ENCODE measurements at regions not wholly inside any gene's neighbourhood (a gene's known extent, or its start where the extent isn't known, plus 50 kb on each side); places are given as distances from the start of the nearest gene placed in this dataset.

GRCh38 chr5:73266176-73266738 lies 93.3 kb downstream of the TMEM174 start:
- no peaks in the 10 kb centered on the region for H3K36me3 ChIP-seq
- no peaks in the 10 kb centered on the region for H3K9me3 ChIP-seq
- no peak for DNase-seq (ENCODE audit: low spot score in 2 of 2)
- TF ChIP-seq POLR2A (IDR thresholded peaks at IDR 0.05), result no peak
- TF ChIP-seq POLR2AphosphoS5 (IDR thresholded peaks at IDR 0.05), result no peak
- no peak for TF ChIP-seq CTCF (IDR thresholded peaks at IDR 0.05)
- H3K4me3 ChIP-seq, result no peak overlapping the region
- no peaks in the 10 kb centered on the region for H3K4me1 ChIP-seq
- intact Hi-C loops (cut with DNase I; ENCODE audit: low total_unique reads), result loop anchor here (2.0 kb wide), 1 partner anchor 43 kb away; no protein-coding TSS in a partner anchor
- no peaks in the 10 kb centered on the region for H3K27me3 ChIP-seq
- H3K27ac ChIP-seq, result no peak overlapping the region

DNA sequence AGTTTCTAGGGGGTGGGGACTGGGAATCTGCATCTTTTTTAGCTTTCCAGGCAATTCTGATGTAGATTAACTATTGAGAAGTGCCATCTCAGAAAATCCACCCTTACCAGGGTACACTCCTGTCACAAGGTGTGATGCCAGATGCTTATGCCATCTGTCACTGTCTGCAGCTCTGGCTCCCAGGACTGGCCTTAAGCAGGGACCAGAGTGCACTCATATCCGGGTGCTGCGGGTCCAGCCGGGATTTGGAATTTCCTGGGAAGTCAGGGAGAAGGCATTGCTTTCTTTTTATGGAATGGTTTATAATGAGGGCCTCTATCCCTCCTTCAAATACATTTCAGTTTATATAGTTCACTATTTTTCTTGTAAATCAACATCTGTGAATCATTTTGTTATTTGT lies 92.6 kb downstream of the TMEM174 start:
- TF ChIP-seq POLR2AphosphoS5 (IDR thresholded peaks at IDR 0.05) (no peak), CTCF (IDR thresholded peaks at IDR 0.05) (no peak), POLR2A (IDR thresholded peaks at IDR 0.05) (no peak)
- H3K4me1 ChIP-seq, result no peaks in the 10 kb centered on the region
- H3K4me3 ChIP-seq, result no peak overlapping the region
- no peaks in the 10 kb centered on the region for H3K36me3 ChIP-seq
- H3K27me3 ChIP-seq, result no peaks in the 10 kb centered on the region
- no peak overlapping the region for H3K27ac ChIP-seq
- intact Hi-C loops (cut with DNase I; ENCODE audit: low total_unique reads), result loop anchor here (2.0 kb wide), 1 partner anchor 43 kb away; no protein-coding TSS in a partner anchor
- DNase-seq (ENCODE audit: low spot score in 2 of 2), result no peak
- H3K9me3 ChIP-seq, result no peaks in the 10 kb centered on the region

DNA sequence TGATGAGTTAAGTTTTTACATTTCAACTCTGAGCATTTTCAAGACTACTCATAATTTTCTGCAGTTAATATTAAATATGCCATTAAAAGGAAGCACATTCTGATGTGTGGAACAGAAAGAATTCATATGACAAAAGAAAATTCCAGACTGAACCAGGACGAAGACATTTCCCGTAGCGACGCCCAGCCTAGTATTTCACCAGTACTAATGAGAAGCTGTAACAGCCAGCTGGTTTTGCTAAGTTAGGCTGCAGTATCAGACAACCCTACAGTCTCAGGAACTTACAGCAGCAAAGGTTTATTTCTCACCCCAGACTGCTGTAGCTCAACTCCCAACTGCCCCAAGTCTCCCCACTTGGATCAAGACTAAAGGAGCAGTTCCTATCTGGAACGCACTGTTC lies 91.6 kb downstream of the TMEM174 start:
- Histone ChIP-seq H3K27ac (no peak overlapping the region), H3K4me1 (no peaks in the 10 kb centered on the region), H3K4me3 (no peak overlapping the region), H3K9me3 (no peaks in the 10 kb centered on the region), H3K27me3 (no peaks in the 10 kb centered on the region), H3K36me3 (no peaks in the 10 kb centered on the region)
- intact Hi-C loops (cut with DNase I; ENCODE audit: low total_unique reads), result no loop called here
- DNase-seq (ENCODE audit: low spot score in 2 of 2), result no peak
- no peak for TF ChIP-seq POLR2A (IDR thresholded peaks at IDR 0.05)
- no peak for TF ChIP-seq POLR2AphosphoS5 (IDR thresholded peaks at IDR 0.05)
- no peak for TF ChIP-seq CTCF (IDR thresholded peaks at IDR 0.05)

DNA sequence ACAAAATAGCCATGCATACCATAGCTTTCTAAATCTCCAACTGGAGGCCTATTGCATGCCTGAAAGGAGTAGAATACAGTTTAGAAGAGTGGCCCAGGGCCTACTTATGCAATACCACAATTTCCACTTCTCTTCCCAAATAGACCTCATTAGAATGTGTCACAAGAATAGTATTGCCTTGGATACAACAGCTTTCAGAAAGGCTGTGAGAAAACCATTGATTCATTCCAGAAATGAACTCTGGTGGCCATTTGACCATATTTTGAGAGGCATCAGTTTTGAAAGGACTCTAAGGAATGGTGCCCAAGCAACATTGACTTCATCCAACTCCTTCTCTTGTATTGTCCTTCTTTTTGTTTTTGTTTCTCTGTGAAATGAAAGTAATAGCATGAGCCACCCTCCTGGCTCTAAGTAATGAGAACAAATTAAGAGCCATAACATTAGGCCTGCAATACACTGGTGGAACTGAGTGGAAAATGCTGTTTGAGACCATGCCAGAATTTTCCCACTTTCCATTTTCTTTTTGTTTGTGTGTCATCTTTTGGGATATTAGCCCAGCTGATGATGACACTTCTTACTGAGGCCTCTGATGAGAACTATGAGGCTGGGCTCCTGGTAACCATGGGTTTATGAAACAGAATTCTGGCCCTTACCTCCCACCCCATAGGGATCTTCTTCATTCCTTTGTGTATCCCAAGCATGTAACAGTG lies 90.2 kb downstream of the TMEM174 start:
- DNase-seq (ENCODE audit: low spot score in 2 of 2), result no peak
- no peak for TF ChIP-seq POLR2AphosphoS5 (IDR thresholded peaks at IDR 0.05)
- no peak for TF ChIP-seq CTCF (IDR thresholded peaks at IDR 0.05)
- Histone ChIP-seq H3K36me3 (no peaks in the 10 kb centered on the region), H3K4me3 (no peak overlapping the region), H3K4me1 (no peaks in the 10 kb centered on the region), H3K27ac (no peak overlapping the region), H3K27me3 (no peaks in the 10 kb centered on the region), H3K9me3 (no peaks in the 10 kb centered on the region)
- intact Hi-C loops (cut with DNase I; ENCODE audit: low total_unique reads), result no loop called here

DNA sequence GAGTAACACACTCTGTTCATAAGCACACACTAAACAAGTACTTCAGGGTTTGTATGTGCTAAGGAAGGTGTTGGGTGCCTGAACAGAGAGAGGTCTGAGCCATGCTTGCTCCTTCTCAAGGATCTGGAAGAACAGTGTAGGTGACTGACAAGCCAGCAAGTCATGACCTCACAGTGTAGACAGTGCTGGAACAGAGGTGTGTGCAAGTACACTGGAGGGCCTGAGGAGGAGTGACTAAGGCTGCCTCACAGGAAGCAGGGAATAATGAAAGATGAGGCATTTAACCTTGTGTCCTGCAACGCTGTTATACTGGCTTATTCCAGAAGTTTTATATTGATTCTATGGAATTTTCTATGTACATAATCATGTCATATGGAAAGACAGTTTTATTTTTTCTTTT lies 83.9 kb downstream of the TMEM174 start:
- no peak for TF ChIP-seq CTCF (IDR thresholded peaks at IDR 0.05)
- TF ChIP-seq POLR2A (IDR thresholded peaks at IDR 0.05), result no peak
- TF ChIP-seq POLR2AphosphoS5 (IDR thresholded peaks at IDR 0.05), result no peak

More for the DNA sequence above, 83.9 kb downstream of the TMEM174 start:
- Histone ChIP-seq H3K4me3 (no peak overlapping the region), H3K27me3 (no peaks in the 10 kb centered on the region), H3K27ac (no peak overlapping the region), H3K9me3 (peaks cover 0 to 6% of the 10 kb centered on the region in 2 donors), H3K4me1 (no peaks in the 10 kb centered on the region), H3K36me3 (no peaks in the 10 kb centered on the region)
- no peak for DNase-seq (ENCODE audit: low spot score in 2 of 2)
- intact Hi-C loops (cut with DNase I; ENCODE audit: low total_unique reads), result no loop called here

Data from breast epithelium (tissue), 4 donors.